Fibroblast of lung (primary cell): ENCODE measurements at regions not wholly inside any gene's neighbourhood (a gene's known extent, or its start where the extent isn't known, plus 50 kb on each side); places are given as distances from the start of the nearest gene placed in this dataset.

ENCODE experiments used
- DNase-seq, 2 donors: peaks; one replicate each; pipeline versions ENCODE4 v3.0.0 to v3.0.0-alpha.2; 2010; ENCODE audit warnings: low read depth in 2 of 2
- H2AFZ ChIP-seq: 2 replicates; pipeline ENCODE4 v1.5.1; 2012; ENCODE audit warnings: low read length, control low read depth, inconsistent platforms
- H3K27ac ChIP-seq: 2 replicates; pipeline ENCODE4 v1.5.1; 2011; ENCODE audit warnings: low read length, control low read depth; ENCODE audit not compliant: insufficient read depth
- H3K27me3 ChIP-seq: 2 replicates; pipeline ENCODE4 v1.5.1; 2011; ENCODE audit warnings: mild to moderate bottlenecking, low read length; ENCODE audit not compliant: control insufficient read depth, insufficient read depth
- H3K36me3 ChIP-seq: 2 replicates; pipeline ENCODE4 v1.5.1; 2011; ENCODE audit warnings: low read length; ENCODE audit not compliant: control insufficient read depth, insufficient read depth
- H3K4me1 ChIP-seq: 2 replicates; pipeline ENCODE4 v1.5.1; 2011; ENCODE audit warnings: low read length; ENCODE audit not compliant: control insufficient read depth, insufficient read depth; ENCODE audit errors: extremely low read depth
- H3K4me2 ChIP-seq: 2 replicates; pipeline ENCODE4 v1.5.1; 2011; ENCODE audit warnings: low read length, control low read depth; ENCODE audit not compliant: insufficient read depth; ENCODE audit errors: extremely low read depth
- H3K4me3 ChIP-seq, 4 experiments: fragments of 200-600 bp in 1 of 4; sonication (generic) in 1 of 4; replicated peaks in 1 of 4; 2 replicates each; pipeline ENCODE4 v1.5.1; 2011 to 2016; ENCODE audit warnings: low read length in 4 of 4, low read depth in 3 of 4, mild to moderate bottlenecking in 3 of 4, control low read depth in 2 of 4, inconsistent platforms in 1 of 4, mixed read lengths in 1 of 4; ENCODE audit not compliant: insufficient read depth in 1 of 4; ENCODE audit errors: control extremely low read depth in 1 of 4
- H3K79me2 ChIP-seq: 2 replicates; pipeline ENCODE4 v1.5.1; 2012; ENCODE audit warnings: mild to moderate bottlenecking, low read length, inconsistent platforms; ENCODE audit not compliant: control insufficient read depth, insufficient read depth
- H3K9ac ChIP-seq: 2 replicates; pipeline ENCODE4 v1.5.1; 2011; ENCODE audit warnings: mild to moderate bottlenecking, low read length, control low read depth; ENCODE audit not compliant: insufficient read depth
- H3K9me3 ChIP-seq: 2 replicates; pipeline ENCODE4 v1.5.1; 2012; ENCODE audit warnings: low read depth, low read length; ENCODE audit not compliant: control insufficient read depth, insufficient read depth
- H4K20me1 ChIP-seq: 2 replicates; pipeline ENCODE4 v1.5.1; 2011; ENCODE audit warnings: low read length; ENCODE audit not compliant: control insufficient read depth, insufficient read depth; ENCODE audit errors: extremely low read depth
- CTCF ChIP-seq, 2 donors: IDR thresholded peaks in 1 of 2; conservative IDR thresholded peaks in 1 of 2; 1 replicate in 1 of 2; 2 replicates in 1 of 2; pipeline ENCODE4 v1.5.1; 2011 to 2012; ENCODE audit warnings: low read length in 2 of 2, control low read depth in 1 of 2, inconsistent platforms in 1 of 2, low read depth in 1 of 2, mild to moderate bottlenecking in 1 of 2
- EZH2 ChIP-seq: IDR thresholded peaks from 2 replicates; pipeline ENCODE4 v1.5.1; 2012; ENCODE audit warnings: low read length, control low read depth, mild to moderate bottlenecking; ENCODE audit errors: missing control alignments

- DNase-seq: no peak
- Histone ChIP-seq H4K20me1 (no peaks in the 10 kb centered on the region), H3K9me3 (no peaks in the 10 kb centered on the region), H3K27me3 (no peaks in the 10 kb centered on the region), H3K9ac (no peak overlapping the region), H3K27ac (no peak overlapping the region), H3K4me2 (no peak overlapping the region), H3K4me1 (no peaks in the 10 kb centered on the region), H3K79me2 (no peaks in the 10 kb centered on the region), H3K36me3 (no peaks in the 10 kb centered on the region), H3K4me3 (no peak overlapping the region), H2AFZ (no peak overlapping the region)
- TF ChIP-seq CTCF (conservative IDR thresholded peaks at IDR 0.05 in 1 of 2, IDR thresholded peaks at IDR 0.05 in 1 of 2; ENCODE audit: low read depth in 1 of 2, low read length in 2 of 2) (no peak), EZH2 (no peak)
Observed at GRCh38 chr20:57970116-57970515, 258.3 kb downstream of the ANKRD60 start.

GRCh38 chr20:57968120-57968519 is 258.3 kb upstream of the PMEPA1 start:
- H3K9ac ChIP-seq: no peak overlapping the region
- H2AFZ ChIP-seq: no peak overlapping the region
- no peaks in the 10 kb centered on the region for H3K4me1 ChIP-seq
- H3K9me3 ChIP-seq: no peaks in the 10 kb centered on the region
- no peak for DNase-seq
- H4K20me1 ChIP-seq: no peaks in the 10 kb centered on the region
- no peaks in the 10 kb centered on the region for H3K36me3 ChIP-seq
- H3K4me3 ChIP-seq: no peak overlapping the region
- TF ChIP-seq CTCF (conservative IDR thresholded peaks at IDR 0.05 in 1 of 2, IDR thresholded peaks at IDR 0.05 in 1 of 2; ENCODE audit: low read depth in 1 of 2, low read length in 2 of 2): no peak
- no peak for TF ChIP-seq EZH2
- H3K27me3 ChIP-seq: no peaks in the 10 kb centered on the region
- H3K27ac ChIP-seq: no peak overlapping the region
- H3K79me2 ChIP-seq: no peaks in the 10 kb centered on the region
- H3K4me2 ChIP-seq: no peak overlapping the region

GRCh38 chr20:57967364-57967763 is 257.5 kb upstream of the PMEPA1 start:
- Histone ChIP-seq H3K4me2 (no peak overlapping the region), H3K79me2 (no peaks in the 10 kb centered on the region), H4K20me1 (no peaks in the 10 kb centered on the region)

More at GRCh38 chr20:57967364-57967763, 257.5 kb upstream of the PMEPA1 start:
- Histone ChIP-seq H3K27me3 (no peaks in the 10 kb centered on the region), H3K36me3 (no peaks in the 10 kb centered on the region), H3K4me1 (no peaks in the 10 kb centered on the region), H3K9me3 (no peaks in the 10 kb centered on the region), H3K27ac (no peak overlapping the region), H3K4me3 (no peak overlapping the region), H3K9ac (no peak overlapping the region), H2AFZ (no peak overlapping the region)
- DNase-seq: no peak
- TF ChIP-seq CTCF (conservative IDR thresholded peaks at IDR 0.05 in 1 of 2, IDR thresholded peaks at IDR 0.05 in 1 of 2; ENCODE audit: low read depth in 1 of 2, low read length in 2 of 2) (no peak), EZH2 (no peak)
